Endothelial cell (in vitro differentiated cells): ENCODE measurements at regions not wholly inside any gene's neighbourhood (a gene's known extent, or its start where the extent isn't known, plus 50 kb on each side); places are given as distances from the start of the nearest gene placed in this dataset.

Source experiments
- DNase-seq: peaks from one replicate; pipeline ENCODE4 v3.0.0; 2021; ENCODE audit warnings: low spot score
- H3K27ac Mint-ChIP-seq: one replicate; pipeline ENCODE4 v1.8.0; 2021; ENCODE audit warnings: mixed read lengths, inconsistent platforms; ENCODE audit not compliant: unreplicated experiment
- H3K27me3 Mint-ChIP-seq: one replicate; pipeline ENCODE4 v1.8.0; 2021; ENCODE audit warnings: mild to moderate bottlenecking, moderate library complexity, mixed read lengths, inconsistent platforms; ENCODE audit not compliant: unreplicated experiment
- H3K36me3 Mint-ChIP-seq: one replicate; pipeline ENCODE4 v1.8.0; 2021; ENCODE audit warnings: mild to moderate bottlenecking, low read depth, mixed read lengths, inconsistent platforms; ENCODE audit not compliant: unreplicated experiment
- H3K4me1 Mint-ChIP-seq: one replicate; pipeline ENCODE4 v1.8.0; 2021; ENCODE audit warnings: mild to moderate bottlenecking, mixed read lengths, inconsistent platforms; ENCODE audit not compliant: unreplicated experiment
- H3K4me3 Mint-ChIP-seq: one replicate; pipeline ENCODE4 v1.8.0; 2021; ENCODE audit warnings: mild to moderate bottlenecking, mixed read lengths, inconsistent platforms; ENCODE audit not compliant: unreplicated experiment
- H3K9me3 Mint-ChIP-seq: one replicate; pipeline ENCODE4 v1.8.0; 2021; ENCODE audit warnings: mixed read lengths, inconsistent platforms; ENCODE audit not compliant: unreplicated experiment
- CTCF ChIP-seq: fragments of 200-600 bp; sonication (generic); IDR thresholded peaks from one replicate; pipeline ENCODE4 v1.5.0; 2021; ENCODE audit warnings: antibody characterized with exemption; ENCODE audit not compliant: unreplicated experiment

GRCh38 chr12:94849411-94849976 lies 154.0 kb downstream of the NDUFA12 start:
- Mint-ChIP-seq H3K4me3 (no peak overlapping the region), H3K27ac (no peak overlapping the region), H3K9me3 (no peaks in the 10 kb centered on the region), H3K27me3 (peaks cover 6% of the 10 kb centered on the region), H3K36me3 (no peaks in the 10 kb centered on the region), H3K4me1 (peaks cover 7% of the 10 kb centered on the region)
- no peak for TF ChIP-seq CTCF
- DNase-seq: no peak

GRCh38 chr12:94848966-94849365 lies 154.5 kb downstream of the NDUFA12 start:
- H3K4me3 Mint-ChIP-seq: no peak overlapping the region
- no peaks in the 10 kb centered on the region for H3K36me3 Mint-ChIP-seq
- no peak for DNase-seq
- no peak for TF ChIP-seq CTCF
- peaks cover 7% of the 10 kb centered on the region for H3K4me1 Mint-ChIP-seq
- H3K27me3 Mint-ChIP-seq: peaks cover 7% of the 10 kb centered on the region
- no peak overlapping the region for H3K27ac Mint-ChIP-seq
- H3K9me3 Mint-ChIP-seq: no peaks in the 10 kb centered on the region

GRCh38 chr12:94845110-94845509 lies 158.4 kb downstream of the NDUFA12 start:
- peaks cover 15% of the 10 kb centered on the region for H3K4me1 Mint-ChIP-seq
- peaks cover 4% of the 10 kb centered on the region for H3K27me3 Mint-ChIP-seq
- no peak for DNase-seq
- TF ChIP-seq CTCF: no peak
- H3K27ac Mint-ChIP-seq: no peak overlapping the region
- no peaks in the 10 kb centered on the region for H3K36me3 Mint-ChIP-seq
- H3K4me3 Mint-ChIP-seq: no peak overlapping the region
- no peaks in the 10 kb centered on the region for H3K9me3 Mint-ChIP-seq

GRCh38 chr12:94844452-94844851 lies 159.0 kb downstream of the NDUFA12 start:
- peaks cover 4% of the 10 kb centered on the region for H3K27me3 Mint-ChIP-seq

More at GRCh38 chr12:94844452-94844851, 159.0 kb downstream of the NDUFA12 start:
- peaks cover under 1% of the 10 kb centered on the region for H3K36me3 Mint-ChIP-seq
- no peak for DNase-seq
- peaks cover 15% of the 10 kb centered on the region for H3K4me1 Mint-ChIP-seq
- no peak overlapping the region for H3K27ac Mint-ChIP-seq
- no peaks in the 10 kb centered on the region for H3K9me3 Mint-ChIP-seq
- no peak for TF ChIP-seq CTCF
- H3K4me3 Mint-ChIP-seq: no peak overlapping the region
